ENCODE measurements at regions not wholly inside any gene's neighbourhood (a gene's known extent, or its start where the extent isn't known, plus 50 kb on each side); places are given as distances from the start of the nearest gene placed in this dataset.

- H3K36me3 ChIP-seq, result no peaks in the 10 kb centered on the region
- no peaks in the 10 kb centered on the region for H3K27me3 ChIP-seq (replicated peaks; ENCODE audit: insufficient read depth)
- intact Hi-C loops (cut with DNase I), result no loop called here
- no peaks in the 10 kb centered on the region for H3K9me3 ChIP-seq
- DNase-seq (ENCODE audit: low spot score), result no peak
- 58% methylated on average over 8 of the region's 8 CpGs for WGBS
- no peaks in the 10 kb centered on the region for H3K4me1 ChIP-seq (replicated peaks)
- H3K4me3 ChIP-seq, result no peak overlapping the region
- TF ChIP-seq POLR2A (IDR thresholded peaks at IDR 0.05) (no peak), POLR2AphosphoS5 (IDR thresholded peaks at IDR 0.05) (no peak)
- TF ChIP-seq, protein P1, sequence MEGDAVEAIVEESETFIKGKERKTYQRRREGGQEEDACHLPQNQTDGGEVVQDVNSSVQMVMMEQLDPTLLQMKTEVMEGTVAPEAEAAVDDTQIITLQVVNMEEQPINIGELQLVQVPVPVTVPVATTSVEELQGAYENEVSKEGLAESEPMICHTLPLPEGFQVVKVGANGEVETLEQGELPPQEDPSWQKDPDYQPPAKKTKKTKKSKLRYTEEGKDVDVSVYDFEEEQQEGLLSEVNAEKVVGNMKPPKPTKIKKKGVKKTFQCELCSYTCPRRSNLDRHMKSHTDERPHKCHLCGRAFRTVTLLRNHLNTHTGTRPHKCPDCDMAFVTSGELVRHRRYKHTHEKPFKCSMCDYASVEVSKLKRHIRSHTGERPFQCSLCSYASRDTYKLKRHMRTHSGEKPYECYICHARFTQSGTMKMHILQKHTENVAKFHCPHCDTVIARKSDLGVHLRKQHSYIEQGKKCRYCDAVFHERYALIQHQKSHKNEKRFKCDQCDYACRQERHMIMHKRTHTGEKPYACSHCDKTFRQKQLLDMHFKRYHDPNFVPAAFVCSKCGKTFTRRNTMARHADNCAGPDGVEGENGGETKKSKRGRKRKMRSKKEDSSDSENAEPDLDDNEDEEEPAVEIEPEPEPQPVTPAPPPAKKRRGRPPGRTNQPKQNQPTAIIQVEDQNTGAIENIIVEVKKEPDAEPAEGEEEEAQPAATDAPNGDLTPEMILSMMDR (IDR thresholded peaks at IDR 0.05), result no peak
- no peak overlapping the region for H3K27ac ChIP-seq
Measured at GRCh38 chr5:8247049-8247899, 378.3 kb downstream of the MTRR start.

DNA sequence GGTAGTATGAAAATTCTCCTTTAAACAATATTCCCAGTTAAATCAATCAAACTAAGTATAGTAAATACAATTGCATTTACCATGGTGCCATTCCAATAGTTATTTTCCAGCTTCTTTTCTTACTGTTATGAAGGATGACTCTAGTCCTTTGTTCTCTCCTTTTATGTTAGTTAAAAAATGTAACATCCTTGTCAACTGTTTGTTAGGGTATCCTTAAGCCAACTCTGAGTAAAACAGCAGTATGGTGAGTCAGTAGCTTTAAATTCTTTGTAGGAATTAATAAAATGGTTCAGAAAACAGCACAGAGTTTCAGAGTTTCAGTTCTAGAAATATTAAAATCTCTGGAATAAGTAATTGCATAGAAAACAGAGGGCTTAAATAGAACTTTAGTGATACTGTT, 384.4 kb downstream of the MTRR start:
- TF ChIP-seq, protein P1 (IDR thresholded peaks at IDR 0.05), result no peak
- TF ChIP-seq POLR2A (IDR thresholded peaks at IDR 0.05) (no peak), POLR2AphosphoS5 (IDR thresholded peaks at IDR 0.05) (no peak)
- Histone ChIP-seq H3K4me3 (no peak overlapping the region), H3K27ac (no peak overlapping the region), H3K27me3 (replicated peaks; ENCODE audit: insufficient read depth) (no peaks in the 10 kb centered on the region), H3K36me3 (no peaks in the 10 kb centered on the region), H3K9me3 (no peaks in the 10 kb centered on the region), H3K4me1 (replicated peaks) (no peaks in the 10 kb centered on the region)
- intact Hi-C loops (cut with DNase I), result no loop called here
- DNase-seq (ENCODE audit: low spot score), result no peak

DNA sequence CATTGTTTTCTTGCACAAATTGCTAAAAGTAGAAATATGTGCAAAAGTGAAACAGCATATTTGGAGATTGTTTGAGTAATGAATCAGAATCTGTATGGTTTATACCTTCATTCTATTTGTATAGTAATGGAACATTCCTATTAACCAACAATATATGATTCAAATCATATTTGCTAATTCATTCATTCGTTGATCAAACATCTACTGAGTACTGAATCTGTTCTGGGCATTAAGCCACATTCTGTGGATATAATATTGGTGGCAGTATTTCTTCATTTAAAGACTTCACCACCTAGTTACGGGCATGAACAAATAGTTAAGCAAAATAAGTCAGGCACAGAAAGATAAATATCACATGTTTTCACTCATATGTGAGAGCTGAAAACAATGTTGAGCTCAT, 385.7 kb downstream of the MTRR start:
- Histone ChIP-seq H3K27me3 (replicated peaks; ENCODE audit: insufficient read depth) (no peaks in the 10 kb centered on the region), H3K36me3 (no peaks in the 10 kb centered on the region), H3K9me3 (no peaks in the 10 kb centered on the region), H3K4me3 (no peak overlapping the region), H3K27ac (no peak overlapping the region), H3K4me1 (replicated peaks) (no peaks in the 10 kb centered on the region)
- 42% methylated on average over 2 of the region's 2 CpGs for WGBS
- intact Hi-C loops (cut with DNase I), result no loop called here
- TF ChIP-seq, protein P1 (IDR thresholded peaks at IDR 0.05), result no peak
- TF ChIP-seq POLR2AphosphoS5 (IDR thresholded peaks at IDR 0.05) (no peak), POLR2A (IDR thresholded peaks at IDR 0.05) (no peak)
- DNase-seq (ENCODE audit: low spot score), result no peak

DNA sequence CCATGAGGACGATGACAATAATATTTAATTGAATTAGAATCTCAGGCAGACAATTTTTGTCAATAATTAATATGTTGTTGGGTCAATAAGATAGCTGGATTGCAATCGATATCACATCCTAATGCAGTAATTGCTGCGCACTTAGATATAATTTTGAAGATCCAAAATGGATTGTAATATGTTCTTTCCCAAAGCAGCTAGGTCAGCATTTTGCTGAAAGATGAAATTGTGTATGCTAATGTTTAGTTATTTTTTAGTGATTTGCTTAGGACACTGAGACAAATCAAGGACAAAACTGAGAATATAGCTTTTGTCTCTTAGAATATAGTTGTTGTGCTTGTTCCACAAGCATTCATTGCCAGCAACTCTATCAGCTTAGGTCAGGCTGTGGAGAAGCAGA, 389.9 kb downstream of the MTRR start:
- WGBS, result 86% methylated on average over 3 of the region's 3 CpGs
- no peaks in the 10 kb centered on the region for H3K27me3 ChIP-seq (replicated peaks; ENCODE audit: insufficient read depth)
- intact Hi-C loops (cut with DNase I), result no loop called here
- no peaks in the 10 kb centered on the region for H3K9me3 ChIP-seq
- H3K4me1 ChIP-seq (replicated peaks), result no peaks in the 10 kb centered on the region
- no peak overlapping the region for H3K4me3 ChIP-seq
- DNase-seq (ENCODE audit: low spot score), result no peak
- no peak for TF ChIP-seq POLR2AphosphoS5 (IDR thresholded peaks at IDR 0.05)
- H3K27ac ChIP-seq, result no peak overlapping the region
- no peaks in the 10 kb centered on the region for H3K36me3 ChIP-seq

- intact Hi-C loops (cut with DNase I), result no loop called here
- Histone ChIP-seq H3K27ac (no peak overlapping the region), H3K4me3 (no peak overlapping the region), H3K27me3 (replicated peaks; ENCODE audit: insufficient read depth) (no peaks in the 10 kb centered on the region), H3K9me3 (no peaks in the 10 kb centered on the region), H3K36me3 (no peaks in the 10 kb centered on the region), H3K4me1 (replicated peaks) (no peaks in the 10 kb centered on the region)
- 88% methylated on average over 2 of the region's 2 CpGs for WGBS
- DNase-seq (ENCODE audit: low spot score), result no peak
- TF ChIP-seq POLR2A (IDR thresholded peaks at IDR 0.05) (no peak), POLR2AphosphoS5 (IDR thresholded peaks at IDR 0.05) (no peak)
- TF ChIP-seq, protein P1 (IDR thresholded peaks at IDR 0.05), result no peak
Measured at GRCh38 chr5:8270246-8270645, 401.3 kb downstream of the MTRR start.
